SK-N-SH (cell line): ENCODE measurements at regions not wholly inside any gene's neighbourhood (a gene's known extent, or its start where the extent isn't known, plus 50 kb on each side); places are given as distances from the start of the nearest gene placed in this dataset.

Experiments used
- CTCF ChIA-PET: fragments of 300-600, 350-600 bp; formaldehyde crosslinking; extraction: SDS; loops from one replicate; lab custom pipeline; 2021; lab: Yijun Ruan, JAX
- POLR2A ChIA-PET: fragments of 350-600 bp; sonication (Branson Sonifier 250); formaldehyde crosslinking; extraction: SDS; loops from one replicate; lab custom pipeline; 2020; ENCODE audit warnings: antibody characterized with exemption, inconsistent platforms; lab: Yijun Ruan, JAX
- DNase-seq: peaks from one replicate; pipeline ENCODE4 v3.0.0; 2012
- H2AFZ ChIP-seq: fragments of 200-600 bp; sonication (generic); 2 replicates; pipeline ENCODE4 v1.8.1; 2016; ENCODE audit warnings: antibody characterized with exemption, mild to moderate bottlenecking, low read depth
- H3F3A ChIP-seq: fragments of 200-600 bp; sonication (generic); replicated peaks from 2 replicates; pipeline ENCODE3; 2016; ENCODE audit warnings: antibody characterized with exemption, mild to moderate bottlenecking; ENCODE audit not compliant: insufficient read depth
- H3K27ac ChIP-seq, 2 experiments: fragments of 200-500 bp in 1 of 2; fragments of 200-600 bp in 1 of 2; sonication (Bioruptor generic) in 1 of 2; sonication (generic), shearing (Covaris generic) in 1 of 2; 2 replicates each; pipeline versions ENCODE4 v1.5.1 to v1.6.1; 2014 to 2016; ENCODE audit warnings: low read depth in 2 of 2, inconsistent platforms in 1 of 2, low read length in 1 of 2, mild to moderate bottlenecking in 1 of 2, mixed read lengths in 1 of 2
- H3K27me3 ChIP-seq: fragments of 200-600 bp; sonication (generic), shearing (Covaris generic); 2 replicates; pipeline ENCODE4 v1.6.1; 2016; ENCODE audit warnings: mixed run types; ENCODE audit not compliant: insufficient read depth
- H3K36me3 ChIP-seq, 2 experiments: fragments of 200-500 bp in 1 of 2; fragments of 200-600 bp in 1 of 2; sonication (Bioruptor generic) in 1 of 2; sonication (generic) in 1 of 2; replicated peaks in 1 of 2; 2 replicates each; pipeline versions ENCODE3 to v1.5.1; 2014 to 2016; ENCODE audit warnings: low read length in 1 of 2, mild to moderate bottlenecking in 1 of 2; ENCODE audit not compliant: insufficient read depth in 2 of 2, control insufficient read depth in 1 of 2
- H3K4me1 ChIP-seq, 2 experiments: fragments of 200-500 bp in 1 of 2; fragments of 200-600 bp in 1 of 2; sonication (Bioruptor generic) in 1 of 2; sonication (generic), shearing (Covaris generic) in 1 of 2; 2 replicates each; pipeline versions ENCODE4 v1.5.1 to v1.6.1; 2014 to 2016; ENCODE audit warnings: low read depth in 1 of 2, low read length in 1 of 2, mixed run types in 1 of 2; ENCODE audit not compliant: insufficient read depth in 2 of 2, control insufficient read depth in 1 of 2
- H3K4me2 ChIP-seq: fragments of 200-600 bp; sonication (generic), shearing (Covaris generic); 2 replicates; pipeline ENCODE4 v1.6.1; 2017; ENCODE audit warnings: mixed run types
- H3K4me3 ChIP-seq, 2 experiments: fragments of 200-500 bp in 1 of 2; fragments of 200-600 bp in 1 of 2; sonication (Bioruptor generic) in 1 of 2; sonication (generic), shearing (Covaris generic) in 1 of 2; 2 replicates each; pipeline versions ENCODE4 v1.5.1 to v1.8.1; 2014 to 2016; ENCODE audit warnings: low read depth in 2 of 2, inconsistent platforms in 1 of 2, low read length in 1 of 2, mild to moderate bottlenecking in 1 of 2, mixed read lengths in 1 of 2, moderate library complexity in 1 of 2
- H3K79me2 ChIP-seq: fragments of 200-600 bp; sonication (generic); 2 replicates; pipeline ENCODE4 v1.8.1; 2017; ENCODE audit warnings: mild to moderate bottlenecking; ENCODE audit not compliant: insufficient read depth
- H3K9ac ChIP-seq: fragments of 200-600 bp; sonication (generic); 2 replicates; pipeline ENCODE4 v1.6.1; 2017; ENCODE audit warnings: mixed run types
- H3K9me2 ChIP-seq: fragments of 200-600 bp; sonication (generic); 2 replicates; pipeline ENCODE4 v1.6.1; 2017; ENCODE audit warnings: mixed run types
- H3K9me3 ChIP-seq: fragments of 200-600 bp; sonication (generic); 2 replicates; pipeline ENCODE4 v1.6.1; 2017; ENCODE audit warnings: mixed run types, mild to moderate bottlenecking, moderate library complexity
- H4K20me1 ChIP-seq: fragments of 200-600 bp; sonication (generic); 2 replicates; pipeline ENCODE4 v1.6.1; 2017; ENCODE audit warnings: mild to moderate bottlenecking, mixed run types; ENCODE audit not compliant: insufficient read depth
- EP300 ChIP-seq, 2 experiments: IDR thresholded peaks; 2 replicates each; pipeline versions ENCODE4 v1.4.0 to v1.6.1; 2012; ENCODE audit warnings: borderline replicate concordance in 1 of 2, low read depth in 1 of 2, low read length in 1 of 2
- FOXJ3 ChIP-seq: sonication (generic); formaldehyde crosslinking; IDR thresholded peaks from 2 replicates; pipeline ENCODE4 v1.5.1; 2020; ENCODE audit warnings: mild to moderate bottlenecking, missing genetic modification reagents
- GATA2 ChIP-seq: sonication (generic); formaldehyde crosslinking; IDR thresholded peaks from 2 replicates; pipeline ENCODE4 v1.5.0; 2020; ENCODE audit warnings: mild to moderate bottlenecking, missing genetic modification reagents
- MEF2A ChIP-seq: IDR thresholded peaks from 2 replicates; pipeline ENCODE4 v1.4.0; 2012; ENCODE audit warnings: low read depth, borderline replicate concordance
- RCOR1 ChIP-seq: fragments of 150-350 bp; IDR thresholded peaks from 2 replicates; pipeline ENCODE4 v1.6.1; 2017; ENCODE audit warnings: antibody characterized with exemption, low read length
- RFX5 ChIP-seq: IDR thresholded peaks from 2 replicates; pipeline ENCODE4 v1.6.1; 2012; ENCODE audit warnings: mild to moderate bottlenecking, improper control_type of control experiment, low read length
- SIN3A ChIP-seq: IDR thresholded peaks from 2 replicates; pipeline ENCODE4 v1.6.1; 2012; ENCODE audit warnings: low read depth, mild to moderate bottlenecking, low read length, moderate library complexity, borderline replicate concordance
- SMC3 ChIP-seq: IDR thresholded peaks from 2 replicates; pipeline ENCODE4 v1.6.1; 2012; ENCODE audit warnings: low read depth, low read length, improper control_type of control experiment
- TAF1 ChIP-seq: IDR thresholded peaks from 2 replicates; pipeline ENCODE4 v1.6.1; 2012; ENCODE audit warnings: low read depth, mild to moderate bottlenecking, low read length, moderate library complexity, borderline replicate concordance
- TCF12 ChIP-seq: IDR thresholded peaks from 2 replicates; pipeline ENCODE4 v1.4.0; 2012
- WGBS: methylation state at CpG from one replicate; pipeline ENCODE4 v1.1.6; 2017; ENCODE audit warnings: low lambda C conversion rate; 5-methylcytosine and 5-hydroxymethylcytosine counted together
- TF ChIP-seq, protein P1 (sequence below): fragments of 200-600 bp; sonication (generic); IDR thresholded peaks from 2 replicates; pipeline ENCODE4 v1.6.1; 2017; ENCODE audit warnings: antibody characterized with exemption, mild to moderate bottlenecking, moderate library complexity
- TF ChIP-seq, protein P2 (sequence below): IDR thresholded peaks from 2 replicates; pipeline ENCODE4; 2012
- TF ChIP-seq, protein P3 (sequence below): IDR thresholded peaks from 2 replicates; pipeline ENCODE4 v1.4.0; 2012; ENCODE audit warnings: low read depth, borderline replicate concordance
- TF ChIP-seq, protein P4 (sequence below): fragments of 150-350 bp; IDR thresholded peaks from 2 replicates; pipeline ENCODE4 v1.6.1; 2016; ENCODE audit warnings: mild to moderate bottlenecking, low read depth, low read length
- TF ChIP-seq, protein P5 (sequence below): IDR thresholded peaks from 2 replicates; pipeline ENCODE4 v1.6.1; 2012; ENCODE audit warnings: mild to moderate bottlenecking, low read depth, low read length, moderate library complexity
- TF ChIP-seq, protein P6 (sequence below): IDR thresholded peaks from 2 replicates; pipeline ENCODE4 v1.4.0; 2012; ENCODE audit warnings: low read depth

DNA sequence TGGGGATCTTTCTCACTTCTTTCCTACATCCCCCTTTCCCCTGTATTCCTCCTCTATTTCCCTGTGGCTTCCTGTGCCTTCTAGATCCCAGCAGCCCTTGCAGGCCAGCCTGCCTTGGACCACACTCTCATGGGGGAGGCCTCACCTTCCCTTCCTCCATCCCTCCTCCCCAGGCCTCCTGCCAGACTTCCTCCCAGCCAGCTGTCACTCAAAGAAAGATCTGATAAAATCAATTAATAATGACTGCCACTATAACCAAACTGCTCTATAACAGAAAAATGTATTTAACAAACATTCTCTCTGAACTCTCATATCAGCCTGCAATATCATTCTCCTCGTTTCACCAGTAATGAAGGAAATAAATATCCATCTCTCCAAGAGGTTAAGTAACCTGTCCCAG lies 144.9 kb upstream of the SIX2 start:
- H3F3A ChIP-seq: no peaks in the 10 kb centered on the region
- no peaks in the 10 kb centered on the region for H3K79me2 ChIP-seq
- no peak overlapping the region for H3K9ac ChIP-seq
- ChIA-PET POLR2A (no interaction called here), CTCF (interaction anchor here (1.0 kb wide), 1 partner anchor 140 kb away, joined by 4 read pairs; no protein-coding TSS in a partner anchor)
- no peaks in the 10 kb centered on the region for H3K36me3 ChIP-seq
- no peak overlapping the region for H3K27ac ChIP-seq
- no peaks in the 10 kb centered on the region for H3K9me3 ChIP-seq
- H3K4me2 ChIP-seq: no peak overlapping the region
- no peaks in the 10 kb centered on the region for H3K9me2 ChIP-seq
- no peak overlapping the region for H2AFZ ChIP-seq
- DNase-seq: no peak
- H3K4me1 ChIP-seq: peaks cover 0 to 13% of the 10 kb centered on the region in 2 experiments; a peak in 2 of 4 replicates
- TF ChIP-seq, protein P1, sequence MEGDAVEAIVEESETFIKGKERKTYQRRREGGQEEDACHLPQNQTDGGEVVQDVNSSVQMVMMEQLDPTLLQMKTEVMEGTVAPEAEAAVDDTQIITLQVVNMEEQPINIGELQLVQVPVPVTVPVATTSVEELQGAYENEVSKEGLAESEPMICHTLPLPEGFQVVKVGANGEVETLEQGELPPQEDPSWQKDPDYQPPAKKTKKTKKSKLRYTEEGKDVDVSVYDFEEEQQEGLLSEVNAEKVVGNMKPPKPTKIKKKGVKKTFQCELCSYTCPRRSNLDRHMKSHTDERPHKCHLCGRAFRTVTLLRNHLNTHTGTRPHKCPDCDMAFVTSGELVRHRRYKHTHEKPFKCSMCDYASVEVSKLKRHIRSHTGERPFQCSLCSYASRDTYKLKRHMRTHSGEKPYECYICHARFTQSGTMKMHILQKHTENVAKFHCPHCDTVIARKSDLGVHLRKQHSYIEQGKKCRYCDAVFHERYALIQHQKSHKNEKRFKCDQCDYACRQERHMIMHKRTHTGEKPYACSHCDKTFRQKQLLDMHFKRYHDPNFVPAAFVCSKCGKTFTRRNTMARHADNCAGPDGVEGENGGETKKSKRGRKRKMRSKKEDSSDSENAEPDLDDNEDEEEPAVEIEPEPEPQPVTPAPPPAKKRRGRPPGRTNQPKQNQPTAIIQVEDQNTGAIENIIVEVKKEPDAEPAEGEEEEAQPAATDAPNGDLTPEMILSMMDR: no peak
- TF ChIP-seq, protein P2, sequence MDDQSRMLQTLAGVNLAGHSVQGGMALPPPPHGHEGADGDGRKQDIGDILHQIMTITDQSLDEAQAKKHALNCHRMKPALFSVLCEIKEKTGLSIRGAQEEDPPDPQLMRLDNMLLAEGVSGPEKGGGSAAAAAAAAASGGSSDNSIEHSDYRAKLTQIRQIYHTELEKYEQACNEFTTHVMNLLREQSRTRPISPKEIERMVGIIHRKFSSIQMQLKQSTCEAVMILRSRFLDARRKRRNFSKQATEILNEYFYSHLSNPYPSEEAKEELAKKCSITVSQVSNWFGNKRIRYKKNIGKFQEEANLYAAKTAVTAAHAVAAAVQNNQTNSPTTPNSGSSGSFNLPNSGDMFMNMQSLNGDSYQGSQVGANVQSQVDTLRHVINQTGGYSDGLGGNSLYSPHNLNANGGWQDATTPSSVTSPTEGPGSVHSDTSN: 0 out of 2 replicates have a peak, but pooled peaks have one; percentile 14
- 0 out of 2 replicates have a peak, but pooled peaks have one; percentile 14 for TF ChIP-seq GATA2 (CRISPR knock-in tag)
- no peaks in the 10 kb centered on the region for H3K27me3 ChIP-seq
- no peak overlapping the region for H3K4me3 ChIP-seq
- whole genome bisulfite sequencing: 62% methylated on average over 1 of the region's 1 CpG
- no peaks in the 10 kb centered on the region for H4K20me1 ChIP-seq

DNA sequence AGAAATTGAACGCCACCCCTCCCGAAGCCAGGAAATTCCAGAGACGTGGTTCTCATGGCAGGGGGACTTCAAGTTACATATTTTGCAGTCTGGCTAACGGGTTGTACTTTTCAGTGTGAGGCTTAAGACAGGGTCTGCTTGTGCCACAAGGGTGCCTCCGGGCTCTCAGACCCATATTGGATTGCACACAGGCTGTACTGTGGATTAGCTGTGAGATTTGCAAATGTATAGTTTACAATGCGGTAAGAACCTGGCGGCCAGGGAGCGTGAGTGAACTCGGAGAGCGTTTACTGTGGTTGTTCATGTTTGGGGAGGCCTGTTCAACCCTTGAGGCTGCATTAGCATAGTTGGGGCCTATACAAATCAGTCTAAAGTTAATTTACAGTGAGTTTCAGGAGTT lies 143.9 kb upstream of the SIX2 start:
- no peak overlapping the region for H3K27ac ChIP-seq
- H3K9me2 ChIP-seq: no peaks in the 10 kb centered on the region
- POLR2A ChIA-PET: no interaction called here
- TF ChIP-seq SMC3: no peak
- TF ChIP-seq, protein P1: no peak
- TF ChIP-seq RFX5: no peak
- TF ChIP-seq TAF1: no peak
- TF ChIP-seq EP300 (IDR thresholded peaks at IDR 0.05; ENCODE audit: borderline replicate concordance in 1 of 2, low read depth in 1 of 2, low read length in 1 of 2): no peak
- TF ChIP-seq, protein P3, sequence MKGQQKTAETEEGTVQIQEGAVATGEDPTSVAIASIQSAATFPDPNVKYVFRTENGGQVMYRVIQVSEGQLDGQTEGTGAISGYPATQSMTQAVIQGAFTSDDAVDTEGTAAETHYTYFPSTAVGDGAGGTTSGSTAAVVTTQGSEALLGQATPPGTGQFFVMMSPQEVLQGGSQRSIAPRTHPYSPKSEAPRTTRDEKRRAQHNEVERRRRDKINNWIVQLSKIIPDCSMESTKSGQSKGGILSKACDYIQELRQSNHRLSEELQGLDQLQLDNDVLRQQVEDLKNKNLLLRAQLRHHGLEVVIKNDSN: no peak
- no peak for TF ChIP-seq RCOR1
- TF ChIP-seq, protein P4, sequence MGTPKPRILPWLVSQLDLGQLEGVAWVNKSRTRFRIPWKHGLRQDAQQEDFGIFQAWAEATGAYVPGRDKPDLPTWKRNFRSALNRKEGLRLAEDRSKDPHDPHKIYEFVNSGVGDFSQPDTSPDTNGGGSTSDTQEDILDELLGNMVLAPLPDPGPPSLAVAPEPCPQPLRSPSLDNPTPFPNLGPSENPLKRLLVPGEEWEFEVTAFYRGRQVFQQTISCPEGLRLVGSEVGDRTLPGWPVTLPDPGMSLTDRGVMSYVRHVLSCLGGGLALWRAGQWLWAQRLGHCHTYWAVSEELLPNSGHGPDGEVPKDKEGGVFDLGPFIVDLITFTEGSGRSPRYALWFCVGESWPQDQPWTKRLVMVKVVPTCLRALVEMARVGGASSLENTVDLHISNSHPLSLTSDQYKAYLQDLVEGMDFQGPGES: no peak
- TF ChIP-seq, protein P5, sequence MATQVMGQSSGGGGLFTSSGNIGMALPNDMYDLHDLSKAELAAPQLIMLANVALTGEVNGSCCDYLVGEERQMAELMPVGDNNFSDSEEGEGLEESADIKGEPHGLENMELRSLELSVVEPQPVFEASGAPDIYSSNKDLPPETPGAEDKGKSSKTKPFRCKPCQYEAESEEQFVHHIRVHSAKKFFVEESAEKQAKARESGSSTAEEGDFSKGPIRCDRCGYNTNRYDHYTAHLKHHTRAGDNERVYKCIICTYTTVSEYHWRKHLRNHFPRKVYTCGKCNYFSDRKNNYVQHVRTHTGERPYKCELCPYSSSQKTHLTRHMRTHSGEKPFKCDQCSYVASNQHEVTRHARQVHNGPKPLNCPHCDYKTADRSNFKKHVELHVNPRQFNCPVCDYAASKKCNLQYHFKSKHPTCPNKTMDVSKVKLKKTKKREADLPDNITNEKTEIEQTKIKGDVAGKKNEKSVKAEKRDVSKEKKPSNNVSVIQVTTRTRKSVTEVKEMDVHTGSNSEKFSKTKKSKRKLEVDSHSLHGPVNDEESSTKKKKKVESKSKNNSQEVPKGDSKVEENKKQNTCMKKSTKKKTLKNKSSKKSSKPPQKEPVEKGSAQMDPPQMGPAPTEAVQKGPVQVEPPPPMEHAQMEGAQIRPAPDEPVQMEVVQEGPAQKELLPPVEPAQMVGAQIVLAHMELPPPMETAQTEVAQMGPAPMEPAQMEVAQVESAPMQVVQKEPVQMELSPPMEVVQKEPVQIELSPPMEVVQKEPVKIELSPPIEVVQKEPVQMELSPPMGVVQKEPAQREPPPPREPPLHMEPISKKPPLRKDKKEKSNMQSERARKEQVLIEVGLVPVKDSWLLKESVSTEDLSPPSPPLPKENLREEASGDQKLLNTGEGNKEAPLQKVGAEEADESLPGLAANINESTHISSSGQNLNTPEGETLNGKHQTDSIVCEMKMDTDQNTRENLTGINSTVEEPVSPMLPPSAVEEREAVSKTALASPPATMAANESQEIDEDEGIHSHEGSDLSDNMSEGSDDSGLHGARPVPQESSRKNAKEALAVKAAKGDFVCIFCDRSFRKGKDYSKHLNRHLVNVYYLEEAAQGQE: no peak
- no peak for TF ChIP-seq FOXJ3 (CRISPR knock-in tag)
- no peak for TF ChIP-seq TCF12
- no peak for TF ChIP-seq MEF2A
- TF ChIP-seq, protein P6, sequence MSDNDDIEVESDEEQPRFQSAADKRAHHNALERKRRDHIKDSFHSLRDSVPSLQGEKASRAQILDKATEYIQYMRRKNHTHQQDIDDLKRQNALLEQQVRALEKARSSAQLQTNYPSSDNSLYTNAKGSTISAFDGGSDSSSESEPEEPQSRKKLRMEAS: no peak
- no peak for TF ChIP-seq SIN3A
- H3K4me2 ChIP-seq: no peak overlapping the region
- H3K4me3 ChIP-seq: no peak overlapping the region
- H4K20me1 ChIP-seq: no peaks in the 10 kb centered on the region
- no peak overlapping the region for H2AFZ ChIP-seq
- H3K9me3 ChIP-seq: no peaks in the 10 kb centered on the region
- H3K79me2 ChIP-seq: no peaks in the 10 kb centered on the region
- H3F3A ChIP-seq: no peaks in the 10 kb centered on the region
- H3K36me3 ChIP-seq: no peaks in the 10 kb centered on the region
- H3K4me1 ChIP-seq: peaks cover 0 to 13% of the 10 kb centered on the region in 2 experiments; a peak in 2 of 4 replicates
- no peak overlapping the region for H3K9ac ChIP-seq
- 90% methylated on average over 10 of the region's 10 CpGs for WGBS
- DNase-seq: no peak
- CTCF ChIA-PET: no interaction called here
- H3K27me3 ChIP-seq: no peaks in the 10 kb centered on the region
